NOMO-1 treated with DMSO at 0.1 percent for 48 hours (cell line): ENCODE measurements at regions not wholly inside any gene's neighbourhood (a gene's known extent, or its start where the extent isn't known, plus 50 kb on each side); places are given as distances from the start of the nearest gene placed in this dataset.

Experiments
- DNase-seq: peaks from one replicate; lab custom pipeline; 2025; ENCODE audit not compliant: unreplicated experiment; lab: John Stamatoyannopoulos, UW

DNA sequence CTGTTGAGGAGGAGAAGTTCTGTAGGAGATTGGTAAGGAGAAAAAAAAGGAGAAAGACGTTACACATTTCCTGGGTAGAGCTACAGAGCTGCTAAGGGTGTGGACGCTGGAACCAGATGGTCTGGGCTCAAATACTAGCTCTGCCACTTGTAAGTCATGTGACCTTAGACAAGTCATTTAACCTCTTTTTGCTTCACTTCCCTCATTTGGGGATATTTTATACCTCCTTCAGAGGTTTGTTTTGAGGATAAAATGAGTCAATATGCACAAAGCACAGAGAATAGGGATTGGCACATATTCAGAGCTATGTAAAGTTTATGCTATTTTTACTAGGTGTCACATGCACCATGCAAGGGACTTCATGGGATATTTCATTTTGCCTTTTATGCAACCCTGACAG is 708.8 kb downstream of the DHX35 start:
- no peak for DNase-seq

- DNase-seq = no peak
Observed at GRCh38 chr20:39669659-39670058, 707.5 kb downstream of the DHX35 start.

- no peak for DNase-seq
Observed at GRCh38 chr20:39668038-39668437, 705.9 kb downstream of the DHX35 start.

DNA sequence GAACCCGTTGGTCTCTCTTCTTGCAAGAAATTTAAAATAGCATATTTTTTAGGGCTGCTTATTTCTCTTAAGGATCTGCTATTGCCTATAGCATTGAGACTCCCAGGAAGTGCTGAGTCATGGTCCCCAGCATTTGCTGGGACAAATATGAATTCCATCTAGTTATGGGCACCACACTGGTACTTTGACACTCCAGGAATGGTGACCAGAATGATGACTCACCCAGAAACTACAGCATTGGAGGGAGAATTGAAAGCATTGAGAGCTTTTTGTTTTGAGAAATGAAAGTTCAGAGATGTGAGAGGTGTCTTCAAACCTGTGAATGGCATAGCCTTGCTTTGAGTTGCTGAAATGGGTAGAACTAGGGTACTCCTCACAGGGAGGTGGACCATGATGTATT is 699.7 kb downstream of the DHX35 start:
- no peak for DNase-seq

DNA sequence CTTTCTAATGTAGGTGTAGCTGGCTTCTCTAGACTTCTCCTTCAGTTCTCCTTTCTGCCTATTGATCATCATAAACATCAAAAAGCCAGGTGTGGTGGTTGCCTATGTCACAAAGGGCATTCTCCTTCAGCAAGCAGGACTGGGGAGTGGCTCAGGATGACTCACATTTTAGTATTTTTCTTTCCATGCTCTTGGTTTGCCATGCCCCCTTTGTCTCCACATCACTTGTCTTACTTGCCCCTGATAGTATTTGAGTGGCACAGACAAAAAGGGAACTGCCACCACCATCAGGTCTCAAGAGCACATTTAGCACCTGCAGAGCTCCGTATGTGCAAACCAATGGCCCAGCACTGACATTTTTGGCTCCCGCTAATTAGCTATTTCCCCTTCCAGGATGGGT is 698.8 kb downstream of the DHX35 start:
- no peak for DNase-seq

- DNase-seq = no peak
Observed at GRCh38 chr20:39660226-39660625, 698.1 kb downstream of the DHX35 start.

- no peak for DNase-seq
Observed at GRCh38 chr20:39658662-39659409, 696.7 kb downstream of the DHX35 start.

- no peak for DNase-seq
Observed at GRCh38 chr20:39654171-39654570, 692.0 kb downstream of the DHX35 start.

DNA sequence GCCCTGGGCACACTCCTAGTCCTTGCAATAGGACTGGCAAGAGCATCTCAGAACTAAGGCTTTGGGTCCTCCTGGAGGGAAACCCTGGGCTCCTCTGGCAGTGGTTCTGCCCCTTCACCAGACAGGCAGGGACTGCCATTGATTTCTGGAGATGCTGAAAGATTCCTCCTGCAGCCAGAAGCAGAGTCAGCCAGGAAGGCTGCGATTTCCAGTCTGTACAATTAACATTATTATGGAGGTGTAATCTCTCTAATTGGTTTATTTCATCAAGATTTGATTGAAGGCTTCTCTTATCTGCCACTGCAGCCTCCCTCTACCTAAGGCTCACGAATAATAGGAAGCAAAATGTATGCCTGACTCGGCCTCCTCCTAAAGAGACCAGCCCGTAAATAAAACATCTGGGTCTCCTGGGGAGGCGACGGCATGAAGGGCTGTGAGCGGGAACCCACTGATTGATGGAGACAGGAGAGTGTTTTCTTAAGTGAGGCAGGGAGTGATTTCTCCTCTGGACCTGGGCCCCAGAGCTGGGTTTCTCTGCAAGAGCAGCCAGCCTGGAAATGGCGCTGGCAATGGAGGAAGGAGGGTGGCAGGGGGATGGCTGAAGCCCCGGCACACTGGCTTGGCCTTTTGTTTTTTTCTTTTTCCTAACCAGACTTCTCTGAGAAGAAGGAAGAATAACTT is 689.6 kb downstream of the DHX35 start:
- no peak for DNase-seq

GRCh38 chr20:39646874-39647413 is 684.8 kb downstream of the DHX35 start:
- no peak for DNase-seq

GRCh38 chr20:39645131-39645530 is 683.0 kb downstream of the DHX35 start:
- DNase-seq = no peak

GRCh38 chr20:39643292-39643691 is 681.1 kb downstream of the DHX35 start:
- no peak for DNase-seq

DNA sequence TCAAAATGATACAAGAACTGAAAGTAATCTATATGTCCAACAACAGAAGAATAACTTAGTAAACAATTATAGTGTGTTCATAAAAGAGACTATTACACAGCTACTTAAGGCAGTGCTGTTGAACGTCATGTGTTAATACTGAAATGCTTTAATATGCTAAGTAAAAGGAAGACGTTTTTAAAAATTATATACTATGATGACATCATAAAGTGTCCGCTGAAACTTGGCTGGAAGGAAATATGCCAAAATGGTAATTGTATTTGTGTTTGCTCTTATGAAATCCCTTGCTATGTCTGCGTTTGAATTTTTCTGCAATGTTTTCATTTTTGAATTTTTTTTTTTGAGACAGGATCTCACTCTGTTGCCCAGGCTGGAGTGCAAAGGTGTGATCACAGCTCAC is 679.3 kb downstream of the DHX35 start:
- DNase-seq = no peak

- no peak for DNase-seq
Observed at GRCh38 chr20:39640147-39640546, 678.0 kb downstream of the DHX35 start.

DNA sequence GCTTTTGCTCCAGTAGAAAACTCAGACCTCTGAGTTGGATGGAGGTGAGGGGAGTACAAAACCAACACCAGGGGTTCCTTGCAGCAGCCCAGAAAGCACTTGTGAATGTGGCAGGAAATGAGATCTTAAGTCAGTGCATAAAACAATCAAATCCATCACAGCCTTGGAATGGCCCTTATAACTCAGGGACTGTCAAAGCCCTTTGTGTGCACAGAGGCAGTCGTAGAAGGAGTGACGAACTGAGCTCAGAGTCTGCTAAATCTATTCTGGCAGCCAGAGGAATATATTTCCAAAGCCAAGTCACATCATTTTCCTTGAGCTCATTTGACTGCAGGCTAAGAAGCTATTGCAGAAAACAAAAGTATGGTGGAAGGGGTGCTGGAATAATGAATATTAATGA is 676.6 kb downstream of the DHX35 start:
- no peak for DNase-seq

DNA sequence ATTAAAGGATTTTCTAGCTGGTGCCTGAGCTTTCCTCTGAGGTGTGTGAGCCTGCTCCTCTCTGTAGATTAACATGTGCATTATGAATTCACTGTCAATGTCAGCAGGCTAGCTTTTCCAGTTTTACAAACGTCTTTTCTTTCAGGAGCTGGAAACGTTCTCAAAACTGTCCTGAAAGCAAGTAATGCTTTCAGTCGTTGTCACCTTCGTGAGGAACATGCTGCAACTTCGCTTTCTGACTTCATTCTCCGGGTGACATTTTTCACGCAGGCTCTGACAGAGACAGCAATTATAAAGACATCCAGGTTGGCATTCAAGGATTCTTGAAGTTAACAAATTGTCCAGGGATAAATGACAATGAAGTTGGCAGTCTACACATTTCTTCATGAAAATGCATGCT is 671.5 kb downstream of the DHX35 start:
- no peak for DNase-seq

DNA sequence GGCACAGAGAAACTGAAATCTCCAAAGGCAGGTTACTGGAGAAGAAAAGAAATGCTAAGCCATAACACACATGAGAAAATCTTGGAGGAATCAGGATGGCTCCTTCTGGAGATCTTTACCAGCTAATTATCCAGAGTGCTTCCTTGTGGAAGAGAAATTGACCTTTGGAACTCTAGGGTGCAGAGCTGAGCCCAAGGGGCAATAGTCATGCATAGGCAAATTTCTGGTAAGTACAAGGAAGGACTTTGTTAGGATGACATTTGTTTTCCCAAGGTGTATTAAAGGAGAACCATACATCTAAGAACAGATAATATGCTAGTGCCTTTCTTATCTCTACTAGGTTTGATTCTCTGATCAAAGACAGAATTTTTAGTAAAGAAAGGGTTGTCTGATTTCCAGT is 670.6 kb downstream of the DHX35 start:
- no peak for DNase-seq

DNA sequence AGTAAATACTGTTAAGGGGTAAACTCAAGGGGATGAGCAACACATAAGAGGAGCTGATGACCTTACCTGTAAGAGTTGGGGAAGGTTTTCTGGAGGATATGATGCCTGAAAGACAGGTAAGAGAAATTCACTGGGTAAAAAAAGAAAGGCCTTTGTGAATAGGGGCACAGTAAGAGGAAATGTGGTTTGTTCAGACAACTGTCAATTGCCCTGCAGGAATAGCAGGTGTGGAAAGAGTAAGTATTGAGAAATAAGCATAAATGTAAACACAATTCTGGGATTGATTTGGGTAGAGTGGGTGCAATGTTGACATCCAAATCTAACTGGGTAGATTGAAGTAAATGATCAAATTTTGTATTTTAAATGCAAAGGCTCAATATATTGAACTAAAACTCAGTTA is 670.0 kb downstream of the DHX35 start:
- no peak for DNase-seq

- no peak for DNase-seq
Observed at GRCh38 chr20:39631557-39631956, 669.4 kb downstream of the DHX35 start.

DNA sequence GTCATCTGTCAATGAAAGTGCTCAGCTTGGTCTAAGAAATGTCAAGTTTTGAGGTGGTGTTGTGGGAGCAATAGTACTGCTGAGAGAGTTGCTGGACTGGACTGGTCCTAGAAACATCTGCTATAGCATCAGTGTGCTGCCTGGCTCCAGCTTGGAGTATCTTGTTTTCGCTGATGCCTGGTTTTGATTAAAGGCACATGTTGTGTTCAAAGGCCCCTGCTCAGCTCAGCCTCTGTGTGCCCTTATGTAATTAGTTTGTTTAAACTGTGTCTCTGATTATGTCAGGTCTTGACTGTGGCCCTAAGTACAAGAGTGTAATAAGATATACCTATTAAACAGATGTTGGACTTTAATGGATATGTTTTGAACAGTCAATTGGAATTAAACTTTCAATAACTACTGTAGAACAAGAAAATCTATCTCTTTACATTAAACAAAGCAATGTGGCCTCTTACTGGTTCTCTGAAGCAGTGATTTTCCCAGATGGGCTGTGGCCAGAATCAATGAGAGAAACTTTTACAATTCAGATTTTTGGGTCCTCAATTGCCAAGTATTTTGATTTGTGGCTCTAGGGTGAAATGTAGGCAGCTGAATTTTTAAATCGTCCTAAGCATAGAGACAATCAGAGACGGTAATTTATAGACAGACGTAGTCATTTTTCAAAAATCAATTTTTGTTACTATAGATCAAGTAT is 668.2 kb downstream of the DHX35 start:
- no peak for DNase-seq

GRCh38 chr20:39627765-39628164 is 665.6 kb downstream of the DHX35 start:
- DNase-seq = no peak

DNA sequence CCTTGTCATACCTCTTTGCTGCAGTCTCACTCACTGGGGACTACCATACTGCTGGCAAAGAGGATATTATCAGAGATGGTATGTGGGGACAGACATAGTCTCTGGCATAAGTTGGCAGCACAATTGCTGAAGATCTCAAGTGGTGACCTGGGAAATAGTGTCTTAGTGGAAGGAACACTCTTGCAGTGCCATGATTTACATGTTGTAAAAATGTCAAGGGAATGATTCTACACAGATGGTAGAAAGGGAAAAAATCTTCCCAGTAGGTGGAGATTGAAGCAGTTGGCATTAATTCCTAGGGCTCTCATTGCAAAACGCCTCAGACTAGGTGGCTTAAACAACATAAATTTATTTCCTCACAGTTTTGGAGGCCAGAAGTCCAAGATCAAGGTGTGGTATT is 662.2 kb downstream of the DHX35 start:
- DNase-seq = no peak
